ENCODE measurements at regions not wholly inside any gene's neighbourhood (a gene's known extent, or its start where the extent isn't known, plus 50 kb on each side); places are given as distances from the start of the nearest gene placed in this dataset.
"Not testable (repeated sequence)": the region's sequence is repeated elsewhere in the genome, so short reads cannot be mapped to it uniquely, and the experiment has no call there.

DNA sequence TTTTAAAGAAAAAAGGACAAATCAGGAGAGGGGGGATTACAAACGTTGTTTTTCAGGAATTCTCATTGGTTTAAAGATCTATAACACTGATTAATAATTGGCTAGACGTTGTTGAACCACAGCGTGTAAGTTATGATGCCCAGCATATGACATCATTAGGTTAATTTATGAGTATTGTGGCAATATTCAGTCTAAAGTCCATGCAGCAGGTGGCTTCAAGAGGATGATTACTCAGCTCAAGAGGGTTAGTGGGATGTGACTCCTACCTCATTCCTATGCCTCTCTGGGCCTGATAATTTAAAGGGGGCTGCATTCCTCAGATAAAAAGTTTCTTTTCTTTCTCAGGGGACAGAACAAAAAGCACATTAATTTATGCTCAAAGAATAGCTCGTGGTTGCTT, 1309.0 kb downstream of the EPHA7 start:
- Histone ChIP-seq H3K27ac (ENCODE audit: low read length) (no peak overlapping the region), H3K4me3 (ENCODE audit: low read length) (no peak overlapping the region), H3K27me3 (ENCODE audit: control insufficient read depth, insufficient read depth) (no peaks in the 10 kb centered on the region), H3K9me3 (ENCODE audit: control insufficient read depth, low read length) (no peaks in the 10 kb centered on the region), H3K4me1 (ENCODE audit: control insufficient read depth, insufficient read depth, low read length) (no peaks in the 10 kb centered on the region)
- WGBS, result 44% methylated on average over 4 of the region's 4 CpGs
- intact Hi-C loops (cut with DNase I), result no loop called here
- DNase-seq (no peak), ATAC-seq (no peak)

DNA sequence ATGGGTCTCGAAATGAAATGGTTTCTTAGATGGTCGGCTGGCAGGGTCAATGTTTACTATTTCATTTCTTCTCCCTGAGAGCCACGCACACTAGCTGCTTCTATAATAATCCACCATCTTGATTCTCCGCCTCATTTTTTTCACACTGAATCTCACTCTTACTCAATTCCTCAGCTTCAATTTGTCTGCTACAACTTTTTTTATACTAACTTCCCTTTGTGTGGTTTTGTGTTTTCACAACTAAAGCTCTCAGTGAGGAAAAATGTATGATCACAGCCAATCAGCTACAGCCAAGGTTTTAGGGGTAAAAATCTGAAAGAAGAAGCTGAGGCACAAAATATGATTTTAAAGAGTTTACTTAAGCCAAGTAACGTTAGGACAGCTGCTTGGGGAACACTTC, 1309.4 kb downstream of the EPHA7 start:
- WGBS, result 85% methylated on average over 5 of the region's 5 CpGs

DNA sequence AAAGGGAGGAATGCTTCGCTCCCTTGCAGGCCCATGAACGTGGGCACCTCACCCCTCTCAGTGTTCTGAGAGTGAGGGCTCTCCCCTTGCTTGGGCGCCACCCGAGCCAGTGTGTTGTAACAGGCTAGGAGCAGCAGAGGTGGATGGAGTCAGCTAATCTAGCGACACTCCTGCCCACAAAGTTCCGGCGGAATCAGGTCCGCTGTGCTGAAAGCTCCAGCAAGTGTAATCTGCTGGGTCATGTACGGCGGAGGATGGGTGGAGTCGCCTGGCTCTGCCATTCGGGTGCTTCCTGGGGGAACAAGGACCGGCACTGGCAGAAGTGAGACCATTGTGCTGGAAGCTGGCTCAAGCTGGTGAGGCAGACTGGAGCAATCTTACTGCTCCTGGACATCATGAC, 1310.1 kb downstream of the EPHA7 start:
- no peak overlapping the region for H3K4me3 ChIP-seq (ENCODE audit: low read length)
- H3K4me1 ChIP-seq (ENCODE audit: control insufficient read depth, insufficient read depth, low read length), result no peaks in the 10 kb centered on the region
- ATAC-seq (peak in 1 of 2 donors; percentile 41), DNase-seq (peak in 1 of 3 donors; percentile 6)
- 93% methylated on average over 13 of the region's 13 CpGs for WGBS
- no peaks in the 10 kb centered on the region for H3K27me3 ChIP-seq (ENCODE audit: control insufficient read depth, insufficient read depth)
- no peaks in the 10 kb centered on the region for H3K9me3 ChIP-seq (ENCODE audit: control insufficient read depth, low read length)
- no peak overlapping the region for H3K27ac ChIP-seq (ENCODE audit: low read length)
- intact Hi-C loops (cut with DNase I), result no loop called here

More for the DNA sequence above, 1309.4 kb downstream of the EPHA7 start:
- Histone ChIP-seq H3K27me3 (ENCODE audit: control insufficient read depth, insufficient read depth) (no peaks in the 10 kb centered on the region), H3K9me3 (ENCODE audit: control insufficient read depth, low read length) (no peaks in the 10 kb centered on the region), H3K4me3 (ENCODE audit: low read length) (no peak overlapping the region), H3K4me1 (ENCODE audit: control insufficient read depth, insufficient read depth, low read length) (no peaks in the 10 kb centered on the region), H3K27ac (ENCODE audit: low read length) (no peak overlapping the region)
- intact Hi-C loops (cut with DNase I), result no loop called here
- no peak for DNase-seq
- ATAC-seq, result no peak

DNA sequence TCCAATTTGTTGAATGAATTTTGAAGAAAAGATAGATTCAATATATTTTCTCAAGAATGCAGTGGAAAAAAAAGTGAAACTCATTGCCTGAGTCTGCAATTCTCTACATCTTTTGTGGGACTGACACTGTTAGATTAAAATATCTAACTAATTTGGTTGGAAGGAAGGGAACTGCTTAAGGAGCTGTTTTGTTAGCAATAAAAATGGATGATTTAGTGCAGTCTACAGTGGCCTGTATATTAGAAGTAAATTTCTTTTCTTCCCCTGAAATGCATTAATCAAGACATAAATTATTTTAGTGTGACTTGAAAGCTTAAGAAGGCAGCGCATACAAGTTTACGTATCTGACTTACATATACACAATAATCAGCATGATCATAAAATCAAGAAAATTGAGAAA, 1332.6 kb downstream of the EPHA7 start:
- Histone ChIP-seq H3K4me1 (ENCODE audit: control insufficient read depth, insufficient read depth, low read length) (no peaks in the 10 kb centered on the region), H3K9me3 (ENCODE audit: control insufficient read depth, low read length) (no peaks in the 10 kb centered on the region), H3K4me3 (ENCODE audit: low read length) (no peak overlapping the region), H3K27ac (ENCODE audit: low read length) (no peak overlapping the region), H3K27me3 (ENCODE audit: control insufficient read depth, insufficient read depth) (no peaks in the 10 kb centered on the region)
- DNase-seq (no peak), ATAC-seq (no peak)
- WGBS, result 98% methylated on average over 2 of the region's 2 CpGs
- intact Hi-C loops (cut with DNase I), result no loop called here

DNA sequence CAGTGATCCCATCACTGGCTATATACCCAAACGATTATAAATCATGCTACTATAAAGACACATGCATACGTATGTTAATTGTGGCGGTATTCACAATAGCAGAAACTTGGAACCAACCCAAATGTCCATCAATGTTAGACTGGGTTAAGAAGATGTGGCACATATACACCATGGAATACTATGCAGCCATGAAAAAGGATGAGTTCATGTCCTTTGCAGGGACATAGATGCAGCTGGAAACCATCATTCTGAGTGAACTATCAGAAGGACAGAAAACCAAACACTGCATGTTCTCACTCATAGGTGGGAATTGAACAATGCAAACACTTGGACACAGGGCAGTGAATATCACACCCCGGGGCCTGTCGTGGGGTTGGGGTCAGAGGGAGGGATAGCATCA, 1335.4 kb downstream of the EPHA7 start:
- H3K4me1 ChIP-seq (ENCODE audit: control insufficient read depth, insufficient read depth, low read length); intact Hi-C loops (cut with DNase I); H3K27me3 ChIP-seq (ENCODE audit: control insufficient read depth, insufficient read depth); ATAC-seq; H3K27ac ChIP-seq (ENCODE audit: low read length); H3K9me3 ChIP-seq (ENCODE audit: control insufficient read depth, low read length); DNase-seq; H3K4me3 ChIP-seq (ENCODE audit: low read length): not testable (repeated sequence)
- 92% methylated on average over 5 of the region's 5 CpGs for WGBS

DNA sequence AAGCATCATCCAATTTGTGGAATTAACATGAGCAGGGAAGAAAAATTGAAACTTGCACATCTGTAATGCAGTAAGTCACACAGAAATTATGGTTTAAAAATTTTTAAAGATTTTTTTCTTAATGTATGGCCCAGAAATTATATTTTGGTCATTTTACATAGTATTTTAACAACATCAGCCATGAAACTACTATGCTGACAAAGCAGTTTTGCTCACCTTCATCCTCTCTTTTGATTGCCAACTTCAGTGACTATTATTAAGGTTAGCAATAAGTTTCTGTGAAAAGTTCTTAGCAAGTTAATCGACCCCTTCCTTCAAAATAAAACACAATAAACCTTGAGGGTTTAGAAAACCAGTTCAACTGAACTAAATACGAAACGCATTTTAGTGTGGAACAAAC, 1347.0 kb downstream of the EPHA7 start:
- Histone ChIP-seq H3K4me1 (ENCODE audit: control insufficient read depth, insufficient read depth, low read length) (no peaks in the 10 kb centered on the region), H3K9me3 (ENCODE audit: control insufficient read depth, low read length) (no peaks in the 10 kb centered on the region), H3K4me3 (ENCODE audit: low read length) (no peak overlapping the region), H3K27ac (ENCODE audit: low read length) (no peak overlapping the region), H3K27me3 (ENCODE audit: control insufficient read depth, insufficient read depth) (no peaks in the 10 kb centered on the region)
- no peak for ATAC-seq
- intact Hi-C loops (cut with DNase I), result no loop called here
- no peak for DNase-seq
- WGBS, result 85% methylated on average over 3 of the region's 3 CpGs

DNA sequence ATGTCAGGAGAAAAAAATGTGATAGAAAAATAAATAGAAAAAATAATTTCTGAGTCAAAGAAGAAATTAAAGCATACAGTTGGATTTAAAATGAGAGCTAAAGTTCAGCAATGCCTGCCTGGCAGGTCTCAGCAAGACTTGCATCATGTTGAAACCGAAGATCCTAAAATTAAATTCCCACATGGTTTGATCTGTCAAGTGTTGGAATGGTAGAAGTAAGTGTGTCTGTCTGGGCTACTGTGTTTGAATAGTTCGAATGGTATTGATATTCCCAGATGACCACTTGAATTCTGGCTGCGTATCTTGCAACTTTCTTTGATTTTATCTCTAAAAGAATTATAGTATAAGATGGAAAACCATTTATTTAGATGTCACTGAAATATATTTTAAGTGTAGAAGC, 1349.6 kb downstream of the EPHA7 start:
- WGBS, result 59% methylated on average over 3 of the region's 3 CpGs
- intact Hi-C loops (cut with DNase I), result no loop called here
- Histone ChIP-seq H3K27ac (ENCODE audit: low read length) (no peak overlapping the region), H3K27me3 (ENCODE audit: control insufficient read depth, insufficient read depth) (no peaks in the 10 kb centered on the region), H3K4me3 (ENCODE audit: low read length) (no peak overlapping the region), H3K4me1 (ENCODE audit: control insufficient read depth, insufficient read depth, low read length) (no peaks in the 10 kb centered on the region), H3K9me3 (ENCODE audit: control insufficient read depth, low read length) (no peaks in the 10 kb centered on the region)
- DNase-seq (no peak), ATAC-seq (no peak)

DNA sequence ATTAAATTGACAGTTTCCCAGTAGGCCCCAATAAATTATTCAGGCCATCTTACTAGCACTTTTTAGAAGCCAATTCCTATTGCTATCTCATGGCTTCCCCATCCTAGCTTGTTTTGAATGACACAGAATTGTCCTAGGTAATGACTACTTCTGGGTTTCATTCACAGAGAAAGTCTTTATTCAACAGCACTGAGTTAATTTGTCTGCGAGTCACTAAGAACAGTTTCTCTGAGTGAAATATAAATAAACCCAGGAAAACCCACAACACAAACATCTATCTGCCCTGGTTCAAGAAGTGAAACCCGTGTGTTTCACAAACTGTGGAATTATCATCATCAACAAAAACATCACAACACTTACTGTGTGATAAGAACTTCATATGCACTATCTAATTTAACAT, 1366.8 kb downstream of the EPHA7 start:
- Histone ChIP-seq H3K27ac (ENCODE audit: low read length) (no peak overlapping the region), H3K27me3 (ENCODE audit: control insufficient read depth, insufficient read depth) (no peaks in the 10 kb centered on the region), H3K4me3 (ENCODE audit: low read length) (no peak overlapping the region), H3K9me3 (ENCODE audit: control insufficient read depth, low read length) (no peaks in the 10 kb centered on the region), H3K4me1 (ENCODE audit: control insufficient read depth, insufficient read depth, low read length) (no peaks in the 10 kb centered on the region)
- intact Hi-C loops (cut with DNase I), result no loop called here
- DNase-seq (no peak), ATAC-seq (no peak)
- WGBS, result 63% methylated on average over 2 of the region's 2 CpGs

DNA sequence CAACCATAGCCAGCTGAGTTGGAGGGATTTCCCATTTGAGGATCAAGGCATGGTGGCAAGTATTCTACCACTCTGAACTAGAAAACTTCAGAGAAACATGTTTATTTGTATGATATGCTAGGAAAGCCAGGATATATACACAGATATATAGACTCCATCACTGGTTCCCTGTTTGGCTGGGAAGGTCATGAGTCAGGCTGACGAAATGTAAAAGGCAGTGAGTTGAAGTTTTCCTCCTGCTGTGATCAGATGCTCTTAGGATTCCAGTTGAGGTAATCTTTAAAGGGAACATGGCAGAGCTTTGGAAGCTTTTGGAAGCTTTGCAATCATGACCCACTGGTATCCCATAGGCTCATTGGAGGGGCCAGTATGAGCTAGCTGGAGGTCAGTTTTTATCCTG, 1369.1 kb downstream of the EPHA7 start:
- DNase-seq (no peak), ATAC-seq (no peak)
- Histone ChIP-seq H3K4me1 (ENCODE audit: control insufficient read depth, insufficient read depth, low read length) (no peaks in the 10 kb centered on the region), H3K27ac (ENCODE audit: low read length) (no peak overlapping the region), H3K4me3 (ENCODE audit: low read length) (no peak overlapping the region), H3K9me3 (ENCODE audit: control insufficient read depth, low read length) (no peaks in the 10 kb centered on the region), H3K27me3 (ENCODE audit: control insufficient read depth, insufficient read depth) (no peaks in the 10 kb centered on the region)
- WGBS, result 73% methylated on average over 1 of the region's 1 CpG
- intact Hi-C loops (cut with DNase I), result no loop called here

DNA sequence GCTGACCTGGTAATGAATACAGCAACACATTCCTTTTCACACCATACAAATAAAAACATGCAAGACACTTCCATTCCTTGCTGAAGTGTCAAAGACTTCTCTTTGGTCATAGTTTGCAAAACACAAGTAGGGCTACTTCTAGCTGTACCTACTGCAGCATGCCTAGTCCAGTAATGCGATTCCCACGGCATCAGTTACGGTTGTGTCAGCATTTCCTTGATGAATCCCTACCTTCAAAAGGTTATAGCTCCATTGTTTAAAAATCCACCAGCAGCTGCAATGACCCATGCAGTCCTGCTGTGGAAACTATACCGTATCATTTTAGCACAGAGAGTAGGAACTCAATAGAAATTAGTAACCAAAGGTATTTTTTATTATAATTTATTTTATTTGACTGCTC, 1371.5 kb downstream of the EPHA7 start:
- Histone ChIP-seq H3K27ac (ENCODE audit: low read length) (no peak overlapping the region), H3K27me3 (ENCODE audit: control insufficient read depth, insufficient read depth) (no peaks in the 10 kb centered on the region), H3K4me1 (ENCODE audit: control insufficient read depth, insufficient read depth, low read length) (no peaks in the 10 kb centered on the region), H3K4me3 (ENCODE audit: low read length) (no peak overlapping the region), H3K9me3 (ENCODE audit: control insufficient read depth, low read length) (no peaks in the 10 kb centered on the region)
- no peak for ATAC-seq
- WGBS, result 88% methylated on average over 4 of the region's 4 CpGs
- DNase-seq, result no peak
- intact Hi-C loops (cut with DNase I), result no loop called here

DNA sequence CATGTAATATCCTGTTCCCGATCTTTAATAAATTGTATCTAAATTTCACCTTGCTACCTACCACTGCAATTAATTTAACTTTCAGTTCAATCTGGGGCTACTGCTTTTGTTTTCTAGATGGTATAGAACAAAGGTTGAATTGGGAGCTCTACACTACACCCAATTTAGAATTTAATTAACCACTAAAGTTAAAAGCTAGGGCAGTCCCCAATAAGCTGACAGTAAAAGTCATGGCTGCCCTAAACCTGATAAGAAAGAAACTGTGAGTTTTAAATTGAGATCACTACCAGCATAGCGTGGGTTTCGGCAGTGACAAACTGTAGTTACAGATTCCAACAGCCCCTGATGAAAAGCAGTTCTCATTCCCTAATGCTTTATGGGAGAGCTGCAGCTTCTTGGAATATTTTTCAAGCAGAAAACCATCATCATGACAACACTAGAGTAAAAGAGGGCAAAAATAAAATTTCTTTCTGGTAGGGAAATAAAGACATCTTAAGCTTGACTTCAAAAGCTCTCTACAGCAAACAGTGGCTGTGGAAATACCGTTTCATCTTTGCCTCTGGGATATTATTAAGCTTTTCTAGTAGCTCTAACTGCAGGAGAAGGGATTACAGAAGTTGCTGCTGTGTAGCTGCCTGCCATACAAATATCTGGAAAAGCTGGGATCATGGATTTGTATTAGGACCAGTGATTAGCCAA, 1372.1 kb downstream of the EPHA7 start:
- intact Hi-C loops (cut with DNase I), result no loop called here
- no peak overlapping the region for H3K4me3 ChIP-seq (ENCODE audit: low read length)
- no peaks in the 10 kb centered on the region for H3K27me3 ChIP-seq (ENCODE audit: control insufficient read depth, insufficient read depth)
- no peak overlapping the region for H3K27ac ChIP-seq (ENCODE audit: low read length)
- H3K9me3 ChIP-seq (ENCODE audit: control insufficient read depth, low read length), result no peaks in the 10 kb centered on the region
- no peaks in the 10 kb centered on the region for H3K4me1 ChIP-seq (ENCODE audit: control insufficient read depth, insufficient read depth, low read length)
- no peak for DNase-seq
- 52% methylated on average over 4 of the region's 4 CpGs for WGBS
- no peak for ATAC-seq

DNA sequence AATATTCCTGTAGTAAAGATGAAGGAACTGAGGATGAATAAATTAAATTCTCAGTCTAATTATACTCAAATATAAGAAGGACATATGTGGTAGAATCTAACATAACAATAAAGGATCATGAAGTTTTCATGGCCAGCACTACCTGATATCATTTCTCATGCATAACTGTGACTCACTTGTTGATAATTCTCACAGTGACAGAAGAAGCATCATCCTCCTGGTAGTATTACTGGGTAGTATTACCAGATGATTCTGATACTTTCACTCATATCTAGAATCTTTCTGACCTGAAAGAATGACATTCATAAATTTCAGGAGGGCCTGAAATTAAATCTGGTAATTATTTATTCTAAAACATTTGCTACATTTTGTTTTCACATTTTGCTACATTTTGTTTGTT, 1375.0 kb downstream of the EPHA7 start:
- Histone ChIP-seq H3K4me1 (ENCODE audit: control insufficient read depth, insufficient read depth, low read length) (no peaks in the 10 kb centered on the region), H3K9me3 (ENCODE audit: control insufficient read depth, low read length) (no peaks in the 10 kb centered on the region), H3K4me3 (ENCODE audit: low read length) (no peak overlapping the region), H3K27ac (ENCODE audit: low read length) (no peak overlapping the region), H3K27me3 (ENCODE audit: control insufficient read depth, insufficient read depth) (no peaks in the 10 kb centered on the region)
- intact Hi-C loops (cut with DNase I), result no loop called here
- DNase-seq (no peak), ATAC-seq (no peak)
